ENCODE measurements at regions not wholly inside any gene's neighbourhood (a gene's known extent, or its start where the extent isn't known, plus 50 kb on each side); places are given as distances from the start of the nearest gene placed in this dataset.
"Not testable (repeated sequence)": the region's sequence is repeated elsewhere in the genome, so short reads cannot be mapped to it uniquely, and the experiment has no call there.

- intact Hi-C loops (cut with DNase I) = no loop called here
- DNase-seq = no peak
Measured at GRCh38 chr18:66990909-66991308, 387.0 kb upstream of the CDH19 start.

DNA sequence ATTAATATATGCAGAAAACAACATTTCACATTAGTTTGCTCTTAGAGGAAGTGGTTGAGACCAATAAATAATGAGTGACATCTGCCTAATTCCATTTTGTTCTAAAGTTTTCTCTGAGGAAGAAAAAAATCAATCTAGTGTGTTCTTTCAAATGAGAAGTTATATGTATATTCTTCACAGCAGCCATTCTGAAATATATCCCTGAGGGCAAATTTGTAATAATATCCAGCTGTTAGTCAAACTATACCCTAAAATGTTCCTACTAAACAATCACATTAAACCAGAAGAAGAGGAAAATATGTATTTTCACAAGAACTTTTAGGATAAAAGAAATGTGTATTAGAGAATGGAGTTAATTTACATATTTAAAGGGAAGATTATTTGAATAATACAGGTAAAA, 375.1 kb upstream of the CDH19 start:
- intact Hi-C loops (cut with DNase I) = no loop called here
- DNase-seq = no peak

GRCh38 chr18:66972681-66973080, 368.8 kb upstream of the CDH19 start:
- no peak for DNase-seq
- intact Hi-C loops (cut with DNase I) = no loop called here

DNA sequence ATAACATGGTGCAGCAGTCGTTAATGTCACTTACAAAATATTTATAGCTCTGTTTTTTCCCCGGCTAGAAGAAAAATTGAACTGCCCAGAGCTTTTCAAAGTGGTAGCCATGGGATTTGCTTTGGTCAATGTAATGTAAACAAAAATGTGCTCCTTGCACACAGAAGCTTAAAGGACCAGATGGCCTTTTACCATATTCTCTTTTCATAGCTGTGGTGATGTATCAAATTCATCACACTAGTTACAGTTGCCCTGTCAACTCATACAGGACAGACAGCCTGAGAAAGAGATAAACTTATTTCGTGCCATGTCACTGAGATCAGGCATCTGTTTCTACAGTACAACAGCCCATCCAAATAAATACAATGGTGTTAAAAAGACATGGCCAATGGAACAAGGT, 368.1 kb upstream of the CDH19 start:
- no peak for DNase-seq
- intact Hi-C loops (cut with DNase I) = no loop called here

- DNase-seq = no peak
- intact Hi-C loops (cut with DNase I) = no loop called here
Measured at GRCh38 chr18:66966171-66966570, 362.3 kb upstream of the CDH19 start.

GRCh38 chr18:66958309-66958708, 354.4 kb upstream of the CDH19 start:
- intact Hi-C loops (cut with DNase I) = no loop called here

DNA sequence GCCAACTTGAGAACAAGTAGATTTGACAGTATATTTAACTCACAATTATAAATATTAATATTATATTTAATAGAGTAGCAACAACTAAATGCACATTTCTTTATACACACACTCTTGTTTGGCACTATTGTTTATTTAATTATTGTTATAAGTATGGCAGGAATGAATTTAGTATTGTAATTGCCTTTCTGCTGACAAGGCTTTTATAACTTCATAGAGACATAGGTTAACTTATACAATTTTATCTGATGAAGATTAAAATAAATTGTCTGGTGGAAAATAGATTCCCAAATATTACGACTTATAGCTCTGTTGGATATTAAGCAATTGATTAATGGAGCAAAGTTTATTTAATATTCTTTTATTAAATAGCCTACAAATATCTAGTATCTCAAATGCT, 347.9 kb upstream of the CDH19 start:
- DNase-seq = no peak
- intact Hi-C loops (cut with DNase I) = no loop called here

More at GRCh38 chr18:66958309-66958708, 354.4 kb upstream of the CDH19 start:
- no peak for DNase-seq

- intact Hi-C loops (cut with DNase I) = no loop called here
- no peak for DNase-seq
Measured at GRCh38 chr18:66949419-66949818, 345.5 kb upstream of the CDH19 start.

- no peak for DNase-seq
- intact Hi-C loops (cut with DNase I) = no loop called here
Measured at GRCh38 chr18:66937546-66937945, 333.7 kb upstream of the CDH19 start.

DNA sequence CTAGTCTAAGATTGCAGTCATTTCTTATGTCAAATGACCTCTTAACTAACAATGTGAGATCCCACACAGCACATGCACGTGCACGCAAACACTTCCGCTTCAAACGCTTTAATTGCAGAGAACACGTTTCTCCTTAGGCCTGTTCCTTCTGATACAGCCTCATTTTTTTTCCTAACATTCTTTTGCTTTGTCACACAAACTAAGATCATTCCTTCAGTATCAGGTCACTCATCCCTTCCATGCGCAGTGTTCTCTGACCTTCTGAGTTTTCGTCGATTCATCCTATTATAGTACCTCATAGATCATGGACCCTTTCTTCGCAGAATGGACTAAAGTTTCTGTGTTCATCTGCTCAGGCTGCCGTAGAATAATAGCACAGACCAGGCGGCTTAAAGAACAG, 327.1 kb upstream of the CDH19 start:
- intact Hi-C loops (cut with DNase I) = no loop called here
- no peak for DNase-seq

DNA sequence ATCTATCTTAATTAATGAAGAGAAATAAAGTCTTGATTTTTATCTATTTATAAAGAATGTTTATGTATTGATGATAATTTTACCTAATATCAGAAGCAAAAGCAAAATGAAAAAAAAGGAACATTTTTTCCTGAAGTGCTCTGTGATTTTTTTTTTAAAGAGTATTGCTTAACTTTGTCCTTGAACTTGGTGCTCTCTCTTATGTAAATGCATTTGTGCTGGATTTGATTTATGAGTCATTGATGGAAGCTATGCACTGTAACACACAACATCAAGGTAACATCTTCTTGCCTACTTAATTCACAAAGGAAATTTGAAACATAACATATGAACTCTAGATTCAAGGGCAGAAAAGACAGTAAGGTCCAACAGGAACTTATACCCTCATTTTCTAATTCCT, 312.9 kb upstream of the CDH19 start:
- intact Hi-C loops (cut with DNase I) = no loop called here
- no peak for DNase-seq

- no peak for DNase-seq
- intact Hi-C loops (cut with DNase I) = no loop called here
Measured at GRCh38 chr18:66900837-66901236, 296.9 kb upstream of the CDH19 start.

GRCh38 chr18:66895631-66896030, 291.7 kb upstream of the CDH19 start:
- intact Hi-C loops (cut with DNase I) = no loop called here

GRCh38 chr18:66894851-66895250, 291.0 kb upstream of the CDH19 start:
- DNase-seq = no peak
- intact Hi-C loops (cut with DNase I) = no loop called here

More at GRCh38 chr18:66895631-66896030, 291.7 kb upstream of the CDH19 start:
- DNase-seq = no peak

GRCh38 chr18:66892388-66892787, 288.5 kb upstream of the CDH19 start:
- DNase-seq; intact Hi-C loops (cut with DNase I): not testable (repeated sequence)

GRCh38 chr18:66874812-66875474, 271.1 kb upstream of the CDH19 start:
- no peak for DNase-seq
- intact Hi-C loops (cut with DNase I) = no loop called here

DNA sequence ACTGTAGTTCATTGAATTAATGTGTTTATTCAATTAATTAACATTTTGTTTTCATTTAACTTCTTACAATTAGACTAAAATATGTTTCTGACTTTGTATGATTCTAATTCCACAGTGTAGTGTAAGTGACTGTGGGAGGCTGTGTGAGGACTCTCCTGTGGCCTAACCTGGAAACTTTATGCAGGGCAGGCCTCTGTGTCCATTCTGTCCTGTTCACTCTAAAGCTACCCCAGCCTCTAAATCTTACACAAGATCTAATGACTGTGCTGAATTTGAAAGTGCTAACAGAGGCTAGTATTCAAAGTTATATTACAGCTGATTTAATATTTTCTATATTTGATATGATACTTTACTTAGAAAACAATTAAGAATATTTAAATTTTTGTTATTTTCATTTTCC, 270.5 kb upstream of the CDH19 start:
- no peak for DNase-seq

GRCh38 chr18:66873899-66874298, 270.0 kb upstream of the CDH19 start:
- no peak for DNase-seq
- intact Hi-C loops (cut with DNase I) = no loop called here

More for the DNA sequence above, 270.5 kb upstream of the CDH19 start:
- intact Hi-C loops (cut with DNase I) = no loop called here

GRCh38 chr18:66872277-66872676, 268.4 kb upstream of the CDH19 start:
- intact Hi-C loops (cut with DNase I) = no loop called here
- DNase-seq = peak in 4 of 42 donors; percentile 9 to 39 (median 21)

DNA sequence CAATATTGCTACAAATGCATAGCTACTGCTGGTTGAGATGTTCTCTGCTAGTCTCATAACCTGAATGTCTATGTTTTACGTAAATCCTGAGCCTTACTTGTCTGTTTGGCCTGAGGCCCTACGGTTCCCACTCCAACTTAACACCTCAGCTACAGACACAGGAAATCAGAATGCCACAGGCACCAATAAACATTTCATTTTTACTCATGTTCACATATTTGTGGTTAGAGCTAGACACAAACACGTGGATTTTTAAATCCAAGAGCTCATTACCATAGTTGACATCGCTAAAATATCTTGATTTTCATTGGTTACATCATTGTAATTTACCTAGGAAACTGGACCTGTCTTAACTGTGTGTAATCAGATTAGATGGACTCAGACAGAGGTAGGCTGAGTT, 263.8 kb upstream of the CDH19 start:
- no peak for DNase-seq
- intact Hi-C loops (cut with DNase I) = no loop called here

GRCh38 chr18:66866427-66866940, 262.6 kb upstream of the CDH19 start:
- not testable (repeated sequence) for DNase-seq

More at GRCh38 chr18:66866427-66866940, 262.6 kb upstream of the CDH19 start:
- intact Hi-C loops (cut with DNase I) = not testable (repeated sequence)

All from head of caudate nucleus (tissue), 42 donors.